Activated CD8-positive, alpha-beta memory T cell treated with anti-CD3 and anti-CD28 coated beads for 36 hours (primary cell): ENCODE measurements at regions not wholly inside any gene's neighbourhood (a gene's known extent, or its start where the extent isn't known, plus 50 kb on each side); places are given as distances from the start of the nearest gene placed in this dataset.

Source experiments
- CTCF ChIA-PET: fragments of 350-600 bp; sonication (Branson Sonifier 250); formaldehyde crosslinking; loops from one replicate; lab custom pipeline; 2021; ENCODE audit warnings: antibody characterized with exemption; lab: Charles Lee
- POLR2A ChIA-PET: fragments of 350-600 bp; sonication (Branson Sonifier 250); formaldehyde crosslinking; loops from one replicate; lab custom pipeline; 2021; ENCODE audit warnings: antibody characterized with exemption; lab: Charles Lee

- POLR2A ChIA-PET, result no interaction called here
- CTCF ChIA-PET, result no interaction called here
Measured at GRCh38 chr9:26457151-26457550, 435.5 kb downstream of the CAAP1 start.

GRCh38 chr9:26439061-26439624 lies 453.5 kb downstream of the CAAP1 start:
- ChIA-PET POLR2A (no interaction called here), CTCF (no interaction called here)

- POLR2A ChIA-PET, result no interaction called here
- CTCF ChIA-PET, result no interaction called here
Measured at GRCh38 chr9:26437056-26437711, 455.4 kb downstream of the CAAP1 start.

GRCh38 chr9:26426551-26427131 lies 466.0 kb downstream of the CAAP1 start:
- ChIA-PET CTCF (no interaction called here), POLR2A (no interaction called here)

- POLR2A ChIA-PET, result no interaction called here
- CTCF ChIA-PET, result no interaction called here
Measured at GRCh38 chr9:26418480-26418879, 474.1 kb downstream of the CAAP1 start.

GRCh38 chr9:26415528-26415927 lies 477.1 kb downstream of the CAAP1 start:
- ChIA-PET POLR2A (no interaction called here), CTCF (no interaction called here)

- POLR2A ChIA-PET, result no interaction called here
- CTCF ChIA-PET, result no interaction called here
Measured at GRCh38 chr9:26413611-26414010, 479.0 kb downstream of the CAAP1 start.

GRCh38 chr9:26412446-26412845 lies 480.2 kb downstream of the CAAP1 start:
- CTCF ChIA-PET, result no interaction called here
- POLR2A ChIA-PET, result no interaction called here

GRCh38 chr9:26406676-26407075 lies 485.9 kb downstream of the CAAP1 start:
- CTCF ChIA-PET, result no interaction called here
- POLR2A ChIA-PET, result no interaction called here

- CTCF ChIA-PET, result no interaction called here
- POLR2A ChIA-PET, result no interaction called here
Measured at GRCh38 chr9:26399556-26399955, 493.0 kb downstream of the CAAP1 start.

GRCh38 chr9:26394025-26394424 lies 498.6 kb downstream of the CAAP1 start:
- ChIA-PET POLR2A (no interaction called here), CTCF (no interaction called here)

GRCh38 chr9:26392639-26393038 lies 500.0 kb downstream of the CAAP1 start:
- CTCF ChIA-PET, result no interaction called here
- POLR2A ChIA-PET, result no interaction called here

GRCh38 chr9:26391036-26391435 lies 501.6 kb downstream of the CAAP1 start:
- POLR2A ChIA-PET, result no interaction called here
- CTCF ChIA-PET, result no interaction called here

- ChIA-PET CTCF (no interaction called here), POLR2A (no interaction called here)
Measured at GRCh38 chr9:26375448-26375847, 517.2 kb downstream of the CAAP1 start.

GRCh38 chr9:26373616-26374015 lies 519.0 kb downstream of the CAAP1 start:
- ChIA-PET POLR2A (no interaction called here), CTCF (no interaction called here)

GRCh38 chr9:26371236-26371635 lies 521.4 kb downstream of the CAAP1 start:
- CTCF ChIA-PET, result no interaction called here
- POLR2A ChIA-PET, result no interaction called here

- POLR2A ChIA-PET, result no interaction called here
- CTCF ChIA-PET, result no interaction called here
Measured at GRCh38 chr9:26369093-26369492, 523.5 kb downstream of the CAAP1 start.

GRCh38 chr9:26368241-26368640 lies 524.4 kb downstream of the CAAP1 start:
- CTCF ChIA-PET, result no interaction called here
- POLR2A ChIA-PET, result no interaction called here

GRCh38 chr9:26361010-26361409 lies 531.6 kb downstream of the CAAP1 start:
- ChIA-PET CTCF (no interaction called here), POLR2A (no interaction called here)

GRCh38 chr9:26358836-26359235 lies 533.8 kb downstream of the CAAP1 start:
- POLR2A ChIA-PET, result no interaction called here
- CTCF ChIA-PET, result no interaction called here

GRCh38 chr9:26357803-26358344 lies 534.7 kb downstream of the CAAP1 start:
- CTCF ChIA-PET, result no interaction called here
- POLR2A ChIA-PET, result no interaction called here
